ENCODE measurements at regions not wholly inside any gene's neighbourhood (a gene's known extent, or its start where the extent isn't known, plus 50 kb on each side); places are given as distances from the start of the nearest gene placed in this dataset.
A peak's percentile ranks its signal among the peaks of the same experiment; 100 is the strongest.

GRCh38 chr1:181142096-181142958, 53.8 kb downstream of the IER5 start:
- DNase-seq (ENCODE audit: low spot score), result peak; percentile 86

DNA sequence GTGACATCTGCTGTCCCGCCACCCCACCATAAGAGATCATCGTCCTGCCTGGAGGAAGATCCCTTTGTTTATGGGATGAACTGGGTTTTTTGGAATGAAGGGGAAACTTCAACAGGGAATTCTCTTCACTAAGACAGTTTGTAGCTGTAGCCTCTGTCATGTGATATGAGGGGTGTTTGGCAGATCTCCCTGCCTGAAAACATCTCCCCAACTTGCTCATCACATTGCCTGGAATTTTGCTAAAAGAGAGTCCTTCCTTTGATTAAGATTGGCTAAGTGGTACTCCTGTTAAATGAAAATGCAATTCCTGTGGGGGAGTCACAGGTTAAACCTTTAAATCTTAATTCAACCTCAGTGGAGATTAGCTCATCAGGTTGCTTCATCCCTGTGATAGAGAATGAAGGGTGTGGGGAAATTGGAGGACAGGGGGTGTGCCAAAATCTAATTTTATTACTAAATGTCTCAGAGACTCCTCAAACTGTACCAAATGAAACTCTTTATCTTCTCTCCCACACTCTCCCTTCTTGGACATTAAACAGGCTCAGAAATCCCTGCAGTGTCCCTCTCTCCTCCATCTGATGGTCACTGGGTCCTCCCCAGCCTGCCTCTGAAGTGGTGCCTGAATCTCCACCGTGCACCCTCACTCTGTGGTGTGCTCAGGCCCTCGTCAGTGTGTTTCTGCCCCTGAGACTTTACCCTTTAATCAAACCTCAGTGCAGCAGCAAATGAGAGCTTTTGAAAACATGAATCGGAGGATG, 54.8 kb downstream of the IER5 start:
- no peak for DNase-seq (ENCODE audit: low spot score)

- DNase-seq (ENCODE audit: low spot score), result no peak
Measured at GRCh38 chr1:181144238-181144637, 55.7 kb downstream of the IER5 start.

- DNase-seq (ENCODE audit: low spot score), result peak; percentile 46
Measured at GRCh38 chr1:181148636-181149035, 60.1 kb downstream of the IER5 start.

DNA sequence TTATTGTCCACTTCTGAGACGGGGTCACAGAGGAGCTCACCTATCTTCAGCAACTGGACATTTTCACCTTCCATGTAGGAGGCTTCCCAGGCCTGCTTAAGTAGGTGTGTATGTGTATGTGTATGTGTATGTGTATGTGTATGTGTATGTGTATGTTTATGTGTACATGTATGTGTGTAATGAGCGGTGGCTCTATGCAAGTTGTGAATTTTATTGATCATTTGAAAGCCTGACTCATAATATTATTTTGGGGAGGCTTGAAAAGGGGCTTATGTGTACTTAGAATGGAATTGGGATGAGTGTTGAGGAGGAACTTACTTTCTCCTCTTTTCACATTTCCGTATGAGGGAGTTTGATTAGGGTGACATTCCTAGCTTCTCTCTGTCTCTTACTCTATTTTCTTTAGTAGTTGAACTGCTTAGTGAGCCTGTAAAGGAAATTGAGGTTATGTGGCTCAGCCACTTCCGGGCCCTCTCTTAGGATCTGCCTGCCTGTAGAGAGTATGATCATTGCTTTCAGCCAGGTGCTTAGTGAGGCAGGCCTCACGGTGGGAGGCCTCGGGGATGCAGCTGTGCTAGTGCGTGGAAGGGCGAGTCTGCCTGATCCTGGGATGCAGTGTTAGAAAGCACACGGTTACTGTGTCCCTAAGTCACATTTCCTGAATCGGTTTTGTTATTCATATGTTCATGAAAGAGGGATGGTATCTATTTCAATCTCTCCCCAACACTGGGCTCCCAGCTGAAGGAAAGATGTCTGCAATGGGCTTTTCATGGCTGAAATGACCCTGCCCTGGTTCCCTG, 61.0 kb downstream of the IER5 start:
- DNase-seq (ENCODE audit: low spot score), result no peak

DNA sequence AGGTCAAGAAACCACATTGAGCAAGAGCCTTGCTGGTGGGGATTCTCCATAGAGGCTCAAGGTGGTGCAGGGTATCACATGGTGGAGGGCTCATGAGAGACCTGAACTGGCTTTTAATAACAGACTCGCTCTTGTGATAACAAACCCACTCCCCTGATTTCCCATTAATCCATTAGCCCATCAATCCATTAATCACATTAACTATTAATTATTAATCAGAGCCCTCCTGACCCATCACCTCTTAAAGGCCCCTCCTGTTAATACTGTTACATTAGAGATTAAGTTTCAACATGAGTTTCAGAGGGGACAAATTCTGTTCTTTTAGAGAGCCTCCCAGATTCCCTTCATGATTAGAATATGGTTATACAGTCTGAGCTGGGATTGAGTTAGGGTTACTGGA, 61.8 kb downstream of the IER5 start:
- DNase-seq (ENCODE audit: low spot score), result no peak

- DNase-seq (ENCODE audit: low spot score), result no peak
Measured at GRCh38 chr1:181150842-181151241, 62.3 kb downstream of the IER5 start.

GRCh38 chr1:181151378-181152326, 63.2 kb downstream of the IER5 start:
- no peak for DNase-seq (ENCODE audit: low spot score)

GRCh38 chr1:181152892-181153633, 64.6 kb downstream of the IER5 start:
- peak; percentile 78 for DNase-seq (ENCODE audit: low spot score)

DNA sequence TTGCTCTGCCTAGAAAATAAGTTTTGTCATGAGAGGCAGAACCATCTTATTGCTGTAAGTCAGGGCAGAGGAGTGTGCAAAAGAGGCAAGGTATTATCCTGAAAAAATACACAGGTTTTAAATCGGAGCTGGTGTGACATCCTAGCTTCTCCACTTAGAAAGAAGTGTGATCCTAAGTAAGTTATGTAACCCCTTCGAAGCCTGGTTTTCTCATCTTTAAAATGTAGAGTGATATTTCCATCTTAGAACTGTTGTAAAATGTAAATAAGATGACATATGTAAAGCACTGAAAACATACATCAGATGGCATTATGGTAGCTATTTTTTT, 65.1 kb downstream of the IER5 start:
- no peak for DNase-seq (ENCODE audit: low spot score)

GRCh38 chr1:181155339-181155738, 66.8 kb downstream of the IER5 start:
- DNase-seq (ENCODE audit: low spot score), result no peak

- DNase-seq (ENCODE audit: low spot score), result peak; percentile 33
Measured at GRCh38 chr1:181159451-181160140, 71.1 kb downstream of the IER5 start.

- DNase-seq (ENCODE audit: low spot score), result no peak
Measured at GRCh38 chr1:181160322-181160721, 71.8 kb downstream of the IER5 start.

GRCh38 chr1:181160998-181161870, 72.7 kb downstream of the IER5 start:
- DNase-seq (ENCODE audit: low spot score), result no peak

GRCh38 chr1:181163662-181164061, 75.2 kb downstream of the IER5 start:
- DNase-seq (ENCODE audit: low spot score), result no peak

GRCh38 chr1:181166377-181167196, 78.1 kb downstream of the IER5 start:
- peak; percentile 75 for DNase-seq (ENCODE audit: low spot score)

GRCh38 chr1:181169281-181169865, 80.9 kb downstream of the IER5 start:
- DNase-seq (ENCODE audit: low spot score), result no peak

- no peak for DNase-seq (ENCODE audit: low spot score)
Measured at GRCh38 chr1:181170194-181170593, 81.7 kb downstream of the IER5 start.
